K562 (cell line): ENCODE measurements at regions not wholly inside any gene's neighbourhood (a gene's known extent, or its start where the extent isn't known, plus 50 kb on each side); places are given as distances from the start of the nearest gene placed in this dataset.

ENCODE experiments used
- ATAC-seq: fragments of 200-7000 bp; cut with Tn5 transposase; 3 replicates; pipeline ENCODE4 v1.9.1; 2020; ENCODE audit warnings: moderate library complexity
- BruUV-seq: library from RNA; stranded (reverse); fragments of 400-500 nt; replicated peaks from 2 replicates; lab custom pipeline; 2021; lab: Mats Ljungman, UMichigan
- CTCF ChIA-PET: fragments of 300-600 bp; formaldehyde crosslinking; extraction: SDS; loops from one replicate; lab custom pipeline; 2021; ENCODE audit warnings: low intra/inter-chr PET ratio; lab: Yijun Ruan, JAX
- POLR2A ChIA-PET: fragments of 300-600, 350-650 bp; sonication (Branson Sonifier 250); formaldehyde crosslinking; extraction: SDS; loops from one replicate; lab custom pipeline; 2021; ENCODE audit warnings: antibody characterized with exemption, inconsistent platforms; lab: Yijun Ruan, JAX
- DNase-seq, 4 experiments: peaks; one replicate each; pipeline versions ENCODE4 v3.0.0 to v3.0.0-alpha.2; 2011 to 2018; ENCODE audit warnings: low spot score in 3 of 4, mixed read lengths in 3 of 4; ENCODE audit errors: extremely low read depth in 1 of 4
- FAIRE-seq: peaks from 2 replicates; lab custom pipeline; 2011; peaks lifted over from hg19 to GRCh38; lab: Jason Lieb, UNC
- H2AFZ ChIP-seq: 2 replicates; pipeline ENCODE4 v1.6.0; 2011; ENCODE audit warnings: low read depth, low read length, control low read depth, inconsistent platforms
- H3K27ac ChIP-seq: fragments of 200-600 bp; 3 replicates; pipeline ENCODE4 v1.8.0; 2011; ENCODE audit warnings: low read depth, mild to moderate bottlenecking, control low read depth, inconsistent platforms, low read length, moderate library complexity, mixed read lengths; ENCODE audit errors: extremely low read depth
- H3K27me3 ChIP-seq, 2 experiments: fragments of 300-600 bp in 1 of 2; 2 replicates in 1 of 2; 3 replicates in 1 of 2; pipeline versions ENCODE4 v1.6.0 to v1.8.0; 2011; ENCODE audit warnings: inconsistent platforms in 2 of 2, low read length in 2 of 2, mild to moderate bottlenecking in 1 of 2, mixed read lengths in 1 of 2, moderate library complexity in 1 of 2; ENCODE audit not compliant: control insufficient read depth in 2 of 2, insufficient read depth in 2 of 2
- H3K36me3 ChIP-seq: fragments of 300-600 bp; 3 replicates; pipeline ENCODE4 v1.8.0; 2011; ENCODE audit warnings: mild to moderate bottlenecking, low read length, inconsistent platforms; ENCODE audit not compliant: control insufficient read depth, insufficient read depth
- H3K4me1 ChIP-seq, 2 experiments: fragments of 200-600 bp in 1 of 2; replicated peaks in 1 of 2; 2 replicates in 1 of 2; 3 replicates in 1 of 2; pipeline versions ENCODE4 v1.5.1 to v1.8.0; 2011; ENCODE audit warnings: inconsistent platforms in 2 of 2, low read length in 2 of 2, mild to moderate bottlenecking in 1 of 2, mixed read lengths in 1 of 2, moderate library complexity in 1 of 2; ENCODE audit not compliant: control insufficient read depth in 2 of 2, insufficient read depth in 2 of 2
- H3K4me2 ChIP-seq: 2 replicates; pipeline ENCODE4 v1.6.1; 2011; ENCODE audit warnings: low read length, control low read depth, inconsistent platforms, mixed read lengths; ENCODE audit not compliant: insufficient read depth
- H3K4me3 ChIP-seq: fragments of 200-600 bp; sonication (generic), shearing (Covaris generic); 2 replicates; pipeline ENCODE4 v1.5.1; 2016; ENCODE audit warnings: control low read depth, inconsistent platforms
- H3K79me2 ChIP-seq: fragments of 200-600 bp; 3 replicates; pipeline ENCODE4 v1.8.0; 2011; ENCODE audit warnings: low read length, inconsistent platforms; ENCODE audit not compliant: control insufficient read depth, insufficient read depth
- H3K9ac ChIP-seq, 2 experiments: 2 replicates each; pipeline versions ENCODE4 v1.6.0 to v1.6.1; 2011; ENCODE audit warnings: low read depth in 2 of 2, low read length in 2 of 2, control low read depth in 1 of 2, inconsistent platforms in 1 of 2, mild to moderate bottlenecking in 1 of 2, mixed read lengths in 1 of 2; ENCODE audit not compliant: insufficient read depth in 1 of 2
- H3K9me1 ChIP-seq: one replicate; pipeline ENCODE4 v1.6.0; 2011; ENCODE audit warnings: inconsistent platforms, mild to moderate bottlenecking, low read length, moderate library complexity; ENCODE audit not compliant: control insufficient read depth, insufficient read depth
- H3K9me3 ChIP-seq: replicated peaks from 2 replicates; pipeline ENCODE4 v1.5.1; 2011; ENCODE audit warnings: low read depth, low read length, inconsistent platforms; ENCODE audit not compliant: control insufficient read depth, insufficient read depth
- H4K20me1 ChIP-seq: replicated peaks from 2 replicates; pipeline ENCODE4 v1.6.1; 2011; ENCODE audit warnings: low read length, inconsistent platforms, mixed read lengths; ENCODE audit not compliant: control insufficient read depth, insufficient read depth
- MIER1 ChIP-seq: fragments of 450-650 bp; IDR thresholded peaks from 2 replicates; pipeline ENCODE4 v1.6.1; 2016; ENCODE audit warnings: antibody characterized with exemption, mild to moderate bottlenecking, low read depth
- WGBS: fragments of 100-300 bp; shearing (Covaris generic); methylation state at CpG from one replicate; pipeline ENCODE4 v1.1.6; 2016; ENCODE audit warnings: low coverage, mixed read lengths; ENCODE audit not compliant: insufficient coverage; ENCODE audit errors: missing lambda C conversion rate; 5-methylcytosine and 5-hydroxymethylcytosine counted together
- in situ Hi-C: fragments of 300-500 bp; cut with MboI; formaldehyde crosslinking; loops from 4 replicates; pipeline ENCODE4 v1.15.0; 2018; ENCODE audit warnings: inconsistent platforms, mixed read lengths
- intact Hi-C: fragments of 100-400 bp; cut with micrococcal nuclease; formaldehyde crosslinking; loops from 2 replicates; pipeline ENCODE4 v1.14.2; 2022
- TF ChIP-seq, protein P1 (sequence below): fragments of 250-450 bp; sonication (Bioruptor Pico); IDR thresholded peaks from 2 replicates; pipeline ENCODE4 v1.6.1; 2021; ENCODE audit warnings: mild to moderate bottlenecking

GRCh38 chr7:142452791-142453190, 194.9 kb upstream of the PRSS58 start:
- Histone ChIP-seq H3K27ac (no peak overlapping the region), H3K9me3 (no peaks in the 10 kb centered on the region), H3K4me1 (no peaks in the 10 kb centered on the region), H3K9me1 (no peaks in the 10 kb centered on the region), H3K36me3 (no peaks in the 10 kb centered on the region), H3K79me2 (no peaks in the 10 kb centered on the region), H3K4me3 (no peak overlapping the region), H3K27me3 (peaks cover 0 to 7% of the 10 kb centered on the region in 2 experiments; a peak in 1 of 5 replicates), H3K4me2 (no peak overlapping the region), H4K20me1 (no peaks in the 10 kb centered on the region), H2AFZ (no peak overlapping the region), H3K9ac (no peak overlapping the region)
- POLR2A ChIA-PET: no interaction called here
- BruUV-seq: no TSS peak
- DNase-seq (no peak), ATAC-seq (no peak), FAIRE-seq (no peak)
- TF ChIP-seq, protein P1, sequence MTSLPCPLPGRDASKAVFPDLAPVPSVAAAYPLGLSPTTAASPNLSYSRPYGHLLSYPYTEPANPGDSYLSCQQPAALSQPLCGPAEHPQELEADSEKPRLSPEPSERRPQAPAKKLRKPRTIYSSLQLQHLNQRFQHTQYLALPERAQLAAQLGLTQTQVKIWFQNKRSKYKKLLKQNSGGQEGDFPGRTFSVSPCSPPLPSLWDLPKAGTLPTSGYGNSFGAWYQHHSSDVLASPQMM: no peak
- CTCF ChIA-PET: no interaction called here
- intact Hi-C loops (no loop called here), in situ Hi-C loops (no loop called here)
- WGBS: 0% methylated on average over 4 of the region's 4 CpGs

DNA sequence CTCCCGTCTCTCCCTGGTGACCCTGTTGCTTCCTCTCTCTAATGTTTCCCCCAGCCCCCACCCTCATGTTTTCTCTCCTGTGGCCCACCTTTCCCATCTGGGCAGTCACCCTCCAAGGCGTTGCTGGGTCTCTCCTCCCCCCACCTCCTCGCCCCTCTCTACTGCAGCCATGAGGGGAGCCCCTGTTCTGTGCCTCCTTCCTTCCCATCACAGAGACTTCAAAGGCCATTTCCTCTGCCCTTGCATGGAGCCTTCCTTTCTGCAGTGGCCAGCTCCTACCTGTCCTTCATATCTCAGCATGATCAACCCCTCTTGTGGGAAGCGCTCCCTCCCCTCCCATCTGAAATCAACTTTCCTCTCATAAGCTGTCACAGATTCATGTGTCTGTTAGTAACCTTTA, 194.0 kb upstream of the PRSS58 start:
- Histone ChIP-seq H3K36me3 (no peaks in the 10 kb centered on the region), H3K27ac (no peak overlapping the region), H3K4me1 (no peaks in the 10 kb centered on the region), H3K9me1 (no peaks in the 10 kb centered on the region), H4K20me1 (no peaks in the 10 kb centered on the region), H3K79me2 (no peaks in the 10 kb centered on the region), H3K4me2 (no peak overlapping the region), H3K9ac (no peak overlapping the region), H3K27me3 (peaks cover 0 to 7% of the 10 kb centered on the region in 2 experiments; a peak in 1 of 5 replicates), H3K9me3 (no peaks in the 10 kb centered on the region), H2AFZ (no peak overlapping the region), H3K4me3 (no peak overlapping the region)
- intact Hi-C loops: no loop called here
- ChIA-PET POLR2A (no interaction called here), CTCF (no interaction called here)
- WGBS: 0% methylated on average over 4 of the region's 4 CpGs
- ATAC-seq: no peak
- in situ Hi-C loops: no loop called here
- no TSS peak for BruUV-seq
- no peak for FAIRE-seq
- no peak for DNase-seq
- no peak for TF ChIP-seq MIER1
